HG03442 (cell line): ENCODE measurements at regions not wholly inside any gene's neighbourhood (a gene's known extent, or its start where the extent isn't known, plus 50 kb on each side); places are given as distances from the start of the nearest gene placed in this dataset.
"Not testable (repeated sequence)": the region's sequence is repeated elsewhere in the genome, so short reads cannot be mapped to it uniquely, and the experiment has no call there.

ENCODE experiments used
- ATAC-seq: cut with Tn5 transposase; IDR thresholded peaks from one replicate; pipeline ENCODE4 v1.9.1; 2021; ENCODE audit warnings: mild to moderate bottlenecking, moderate library complexity; ENCODE audit not compliant: unreplicated experiment

DNA sequence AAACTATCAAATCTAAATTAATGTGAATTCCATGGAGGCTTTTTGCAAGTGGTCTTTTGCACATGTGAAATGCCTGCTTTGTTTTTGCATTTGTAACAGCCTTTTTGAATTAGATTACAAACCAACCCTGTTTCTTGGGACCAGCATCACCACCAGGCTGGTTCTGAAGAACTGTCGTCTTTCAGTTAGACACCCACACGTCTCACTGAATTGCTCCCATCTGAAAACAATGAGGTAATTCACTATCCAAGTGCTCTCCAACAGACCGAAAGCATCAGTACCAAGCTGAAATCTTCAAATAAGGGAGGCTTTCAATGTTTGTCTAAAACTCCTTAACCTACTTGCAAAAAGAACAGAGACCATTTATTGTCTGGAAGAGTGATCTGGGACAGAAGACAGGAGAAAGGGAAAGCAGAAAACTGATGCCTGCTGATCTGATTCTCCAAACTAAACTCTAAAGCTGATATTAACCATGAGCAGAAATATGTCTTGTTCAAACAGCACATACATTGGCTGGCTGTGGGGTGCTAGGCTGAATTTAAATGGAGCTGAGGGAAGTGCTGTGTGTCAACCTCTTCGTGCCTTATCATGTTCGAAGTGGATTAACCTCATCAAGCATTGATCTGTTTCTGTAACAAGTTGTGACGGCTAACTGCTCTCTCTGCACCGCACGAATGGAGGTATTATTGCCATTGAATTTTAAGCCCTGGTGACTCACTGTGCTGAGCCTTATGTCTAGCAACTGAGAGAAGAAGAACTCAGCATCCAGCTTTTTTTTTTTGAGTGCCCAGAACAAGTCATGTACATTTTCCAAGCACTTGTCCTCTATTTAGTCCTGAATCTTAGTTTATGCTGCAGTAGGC lies 213.7 kb upstream of the P2RY1 start:
- ATAC-seq = no peak

DNA sequence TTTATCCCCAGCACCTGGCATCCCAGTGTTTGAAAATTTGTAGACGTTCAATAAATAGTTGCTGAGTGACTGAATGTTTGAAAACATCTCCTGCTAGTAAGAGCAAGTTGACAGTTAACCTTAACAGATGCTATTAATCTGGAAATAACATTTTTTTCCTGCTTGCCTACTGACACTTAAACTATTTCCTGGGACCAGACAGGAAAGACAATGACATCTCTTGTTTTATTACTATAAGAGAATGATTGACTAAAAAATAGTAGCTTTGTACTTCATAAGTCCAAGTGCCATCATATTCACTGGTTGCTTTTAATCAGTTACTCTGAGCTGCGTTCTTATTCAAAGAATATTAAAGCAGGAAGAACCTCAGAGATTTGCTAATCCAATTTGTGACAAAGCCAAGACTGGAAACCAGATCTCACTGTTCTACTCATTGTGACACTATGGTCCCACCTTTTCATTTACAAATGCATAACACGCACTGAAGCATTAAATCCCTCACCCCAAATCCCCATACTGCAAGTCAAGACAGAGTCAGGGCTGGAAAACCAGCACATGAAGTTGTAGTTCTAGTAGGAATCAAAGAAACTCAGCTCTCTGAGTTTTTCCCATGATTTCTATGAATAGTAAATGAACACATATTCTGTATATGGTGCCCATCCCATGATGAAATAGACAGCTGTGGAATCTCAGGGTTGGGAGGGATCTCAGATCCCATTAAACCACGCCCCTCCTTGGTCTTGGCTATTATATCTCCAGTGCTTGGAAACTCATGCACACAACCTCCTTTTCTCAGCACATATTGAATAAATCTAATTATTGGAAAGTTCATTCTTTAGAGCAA lies 212.7 kb upstream of the P2RY1 start:
- no peak for ATAC-seq

DNA sequence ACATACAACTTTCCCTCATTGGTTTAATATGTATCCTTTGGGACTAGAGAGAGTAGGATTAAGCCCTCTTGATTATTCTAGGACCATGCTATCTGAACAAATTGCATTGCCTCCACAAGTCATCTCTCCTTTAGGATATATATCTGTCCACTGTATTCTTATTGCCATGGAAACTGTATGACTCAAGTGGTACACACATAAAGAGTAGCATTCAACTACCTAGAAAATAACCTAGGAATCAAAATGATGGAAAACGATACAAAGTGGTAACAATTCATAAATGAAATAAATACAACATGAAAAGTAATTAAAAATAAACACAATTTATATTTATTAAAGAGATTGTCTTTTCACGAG lies 212.1 kb upstream of the P2RY1 start:
- ATAC-seq = no peak

DNA sequence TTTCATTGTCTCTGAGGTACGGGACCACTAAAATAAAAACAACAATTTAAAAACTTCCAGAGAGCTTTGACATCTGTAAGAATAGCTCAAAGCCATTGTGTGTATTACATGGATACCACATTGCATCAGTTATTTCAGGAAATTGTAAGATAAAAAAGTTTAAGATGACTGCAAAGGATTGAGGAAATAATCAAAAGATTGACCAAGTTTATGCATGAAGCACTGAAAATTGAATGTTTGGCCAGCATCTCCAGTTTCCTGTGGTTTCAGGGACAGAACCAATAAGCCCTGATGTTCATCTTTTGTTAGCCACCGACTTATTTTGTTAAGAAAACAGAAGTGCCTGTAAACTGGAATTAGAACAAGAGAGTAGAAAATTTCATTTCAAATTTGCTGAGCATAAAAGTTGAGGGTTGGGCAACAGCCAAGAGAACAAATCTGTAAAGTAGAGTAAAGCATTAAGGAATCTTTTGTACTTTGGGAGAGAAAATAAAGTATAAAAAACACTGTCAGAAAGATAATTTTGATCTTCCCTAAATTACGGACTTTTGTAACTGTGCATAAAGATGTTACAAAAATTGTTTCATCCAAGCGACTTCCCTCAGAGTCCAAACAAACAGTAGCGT lies 211.5 kb upstream of the P2RY1 start:
- no peak for ATAC-seq

DNA sequence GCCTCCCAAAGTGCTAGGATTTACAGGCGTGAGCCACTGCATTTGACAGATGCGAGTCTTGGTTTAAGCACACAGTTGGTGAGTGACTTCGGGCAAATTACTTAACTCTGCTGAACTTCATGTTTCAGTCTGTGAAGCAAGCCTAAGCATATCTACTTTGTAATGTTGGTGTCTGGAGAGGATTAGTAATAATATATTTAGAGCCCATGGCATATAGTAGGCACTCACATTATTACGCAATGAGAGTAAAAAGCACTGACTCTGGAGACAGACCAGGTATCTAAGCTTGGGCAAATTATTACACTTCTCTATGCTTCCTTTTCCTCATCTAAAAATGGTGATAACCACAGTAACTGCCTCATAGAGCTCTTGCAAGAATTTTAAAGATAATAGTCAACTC lies 208.7 kb upstream of the P2RY1 start:
- no peak for ATAC-seq

DNA sequence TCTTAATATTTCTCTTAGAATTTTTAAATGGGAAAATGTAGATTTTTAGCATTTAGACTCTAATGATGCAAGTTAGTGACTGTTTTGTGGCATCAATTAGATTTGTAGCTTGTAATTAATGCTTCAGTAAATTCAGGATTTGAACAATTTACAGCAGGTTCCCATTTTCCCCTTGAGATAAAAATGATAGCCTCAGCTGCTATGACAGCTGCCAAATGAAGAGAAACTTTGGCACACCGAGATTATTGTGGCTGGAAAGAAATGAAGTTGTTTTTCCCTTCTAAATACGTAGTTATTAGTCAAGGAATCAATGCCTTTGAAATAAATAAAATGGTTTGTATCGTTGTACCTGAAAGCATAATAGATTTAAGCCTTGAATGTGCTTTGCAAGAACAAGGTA lies 206.4 kb upstream of the P2RY1 start:
- ATAC-seq = no peak

DNA sequence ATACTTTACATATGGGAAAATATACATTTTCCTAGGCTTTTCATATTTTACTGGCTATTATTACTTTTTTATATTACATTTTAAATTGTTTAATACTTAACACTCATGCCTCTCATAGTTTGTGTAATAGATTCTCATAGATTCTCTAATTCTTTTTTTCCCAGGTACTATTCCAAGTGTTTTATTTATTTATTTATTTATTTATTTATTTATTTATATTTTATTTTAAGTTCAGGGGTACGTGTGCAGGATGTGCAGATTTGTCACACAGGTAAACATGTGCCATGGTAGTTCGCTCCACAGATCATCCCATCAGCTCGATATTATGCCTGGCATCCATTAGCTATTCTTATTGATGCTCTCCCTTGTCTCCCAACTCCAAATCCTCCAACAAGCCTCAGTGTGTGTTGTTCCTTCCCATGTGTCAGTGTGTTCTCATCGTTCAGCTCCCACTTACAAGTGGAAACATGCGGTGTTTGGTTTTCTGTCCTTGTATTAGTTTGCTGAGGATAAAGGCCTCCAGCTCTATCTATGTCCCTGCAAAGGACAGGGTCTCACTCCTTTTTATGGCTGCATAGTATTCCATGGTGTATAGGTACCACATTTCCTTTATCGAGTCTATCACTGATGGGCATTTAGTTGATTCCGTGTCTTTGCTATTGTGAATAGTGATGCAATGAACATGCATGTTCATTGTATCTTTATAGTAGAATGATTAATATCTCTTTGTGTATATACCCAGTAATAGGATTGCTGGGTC lies 205.4 kb upstream of the P2RY1 start:
- no peak for ATAC-seq

DNA sequence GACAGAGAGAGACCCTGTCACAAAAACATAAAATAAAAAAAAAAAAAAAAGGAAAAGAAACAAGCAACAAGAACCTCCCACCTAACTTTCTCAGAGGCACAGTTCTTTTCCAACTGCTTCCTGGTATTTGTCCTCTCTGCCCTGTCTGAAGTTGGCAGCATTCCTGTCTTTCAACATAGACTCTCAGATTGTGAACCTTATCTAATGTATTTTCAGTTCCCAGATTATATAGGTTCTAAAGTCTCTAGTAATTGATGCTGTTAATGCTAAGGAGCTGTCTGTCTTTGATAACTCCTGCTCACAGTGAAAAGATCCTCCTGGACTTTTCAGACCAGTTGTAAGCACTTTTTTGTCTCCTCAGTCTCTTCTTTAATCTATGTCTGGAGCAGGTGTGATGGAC lies 199.5 kb upstream of the P2RY1 start:
- ATAC-seq = no peak

DNA sequence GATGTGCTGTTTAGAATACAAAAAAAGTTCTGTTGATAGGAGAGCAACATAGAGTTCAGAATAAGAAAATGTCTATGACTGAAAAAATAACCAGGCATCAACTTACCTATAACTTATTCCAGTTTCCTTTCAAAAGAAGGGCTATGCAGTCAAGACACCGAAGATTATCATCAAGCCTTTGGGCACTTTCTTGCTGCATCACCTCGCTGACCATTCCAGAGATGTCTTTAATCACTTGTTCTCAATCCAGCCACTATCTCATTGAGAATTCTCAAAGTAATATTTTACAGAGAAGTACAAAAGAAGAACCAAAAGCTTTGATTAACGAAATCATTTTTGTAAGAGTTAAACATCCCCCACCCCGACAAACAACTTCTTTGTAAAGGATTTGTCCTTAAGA lies 198.3 kb upstream of the P2RY1 start:
- no peak for ATAC-seq

DNA sequence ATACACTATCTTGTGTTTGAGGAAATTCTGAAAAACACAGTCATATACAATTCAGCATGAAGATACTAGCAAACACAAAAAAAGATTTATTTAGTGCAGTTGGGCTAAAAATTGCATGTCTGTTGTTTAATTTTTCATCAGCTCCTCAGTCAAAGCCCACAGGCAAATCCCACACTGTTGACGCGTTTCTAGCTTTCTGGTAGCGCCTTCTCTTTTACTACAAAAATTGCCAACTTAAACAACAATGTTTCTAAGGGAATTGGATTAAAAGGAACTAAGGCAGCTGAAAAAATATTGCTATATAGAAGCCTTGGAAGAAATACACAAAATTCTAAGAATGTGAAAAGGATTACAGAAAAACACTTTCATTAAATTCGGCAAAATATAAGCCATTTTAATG lies 196.7 kb upstream of the P2RY1 start:
- ATAC-seq = no peak

DNA sequence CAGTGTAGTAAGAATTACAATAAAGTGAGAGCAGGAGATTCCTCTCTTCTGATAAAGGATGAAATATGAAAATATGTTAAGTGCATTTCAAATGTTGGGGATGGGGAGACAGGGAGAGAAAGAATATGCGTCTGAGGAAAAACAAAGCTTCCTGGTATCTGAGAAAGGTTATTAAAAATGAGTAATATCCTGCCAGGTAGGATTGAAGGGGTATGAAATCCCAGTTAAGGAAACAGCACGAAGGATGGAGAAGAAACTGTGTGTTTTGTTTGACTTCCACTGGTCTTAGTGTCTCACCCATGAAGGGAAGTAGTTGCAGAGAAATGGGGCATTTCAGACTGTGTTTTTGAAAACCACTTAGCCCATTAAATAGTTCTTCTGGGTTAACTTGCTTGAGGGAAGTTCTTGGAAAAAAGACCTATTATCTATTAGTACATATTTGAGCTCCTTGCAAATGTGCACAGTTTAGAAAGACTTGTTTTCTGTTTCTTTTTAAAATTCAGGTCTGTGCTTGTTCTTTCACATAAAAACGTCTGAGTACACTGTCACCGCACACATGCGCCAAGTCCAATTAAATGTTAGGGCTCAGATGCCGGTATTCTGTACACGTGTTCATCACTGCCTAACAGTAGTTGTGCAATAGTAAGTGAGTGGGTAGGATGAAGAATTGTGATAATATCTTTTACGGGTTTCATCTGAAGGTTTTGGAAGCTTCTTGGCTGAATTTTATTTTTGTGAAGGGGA lies 196.1 kb upstream of the P2RY1 start:
- no peak for ATAC-seq

DNA sequence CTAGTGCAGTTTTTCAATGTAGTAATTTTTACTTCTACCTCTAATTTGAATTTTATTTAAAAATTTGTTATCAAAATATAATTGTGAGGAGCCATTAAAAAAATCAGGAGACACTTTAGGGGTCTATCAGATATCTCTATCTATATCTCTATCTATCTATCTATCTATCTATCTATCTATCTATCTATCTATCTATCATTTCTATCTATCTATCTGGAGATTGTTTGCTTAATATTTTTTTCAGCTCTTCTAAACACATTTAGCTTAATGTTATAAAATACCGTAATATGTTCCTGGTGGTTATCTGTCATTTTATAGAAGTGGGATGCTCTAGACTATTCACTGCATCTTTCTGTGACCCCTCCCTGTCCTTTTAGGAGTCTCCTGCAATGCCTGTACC lies 193.7 kb upstream of the P2RY1 start:
- no peak for ATAC-seq

DNA sequence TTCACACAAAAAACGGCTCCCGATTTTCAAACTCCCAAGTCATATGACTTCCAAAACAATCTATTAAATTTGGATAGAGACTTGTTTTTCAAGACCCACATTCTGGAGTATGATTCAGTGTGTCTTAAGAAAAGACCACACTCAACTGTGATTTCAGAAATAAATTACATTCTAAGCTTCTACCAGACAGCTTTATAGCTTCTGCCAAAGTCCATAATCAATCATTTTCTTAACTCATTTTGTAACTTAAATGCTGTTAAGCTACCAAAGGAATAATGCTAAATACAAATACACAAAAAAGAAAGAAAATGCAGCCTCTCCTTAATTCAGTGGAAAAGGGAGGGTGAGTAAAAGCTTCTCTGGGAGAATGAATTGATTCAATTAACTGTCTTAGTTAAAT lies 192.3 kb upstream of the P2RY1 start:
- no peak for ATAC-seq

DNA sequence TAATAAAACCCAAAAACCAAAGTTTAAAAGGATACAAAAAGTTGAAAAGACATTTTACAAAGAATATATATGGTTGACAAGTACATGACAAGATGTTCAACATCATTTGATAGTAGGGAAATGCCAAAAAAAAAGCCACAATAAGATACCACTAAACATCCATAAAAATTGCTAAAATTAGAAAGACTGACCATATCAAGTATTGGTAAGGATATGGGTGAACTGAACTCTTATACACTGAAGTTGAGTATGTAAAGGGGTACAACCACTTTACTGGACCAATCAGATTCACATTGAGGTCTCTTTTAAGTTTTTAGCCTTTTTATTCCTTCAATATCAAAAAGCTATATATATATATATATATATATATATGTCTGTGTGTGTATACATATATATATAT lies 190.5 kb upstream of the P2RY1 start:
- no peak for ATAC-seq

DNA sequence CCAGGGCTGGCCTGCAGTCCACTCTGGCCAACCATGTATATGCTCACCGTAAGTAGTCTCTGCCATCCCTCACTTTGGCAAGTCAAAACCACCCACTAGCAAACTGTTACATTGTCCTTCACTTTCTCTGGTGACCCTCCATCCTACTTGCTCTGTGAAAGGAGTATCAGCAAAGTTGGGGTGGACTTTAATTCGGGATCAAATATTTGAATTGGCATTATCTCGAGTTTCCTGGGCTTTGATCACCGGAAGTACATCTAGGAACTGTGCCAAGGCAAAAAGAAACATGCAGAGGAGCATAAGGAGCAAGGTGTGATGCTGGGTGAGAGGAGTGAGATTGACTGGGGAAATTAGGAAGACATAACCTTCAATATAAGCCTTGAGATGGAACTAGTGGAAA lies 188.9 kb upstream of the P2RY1 start:
- no peak for ATAC-seq

DNA sequence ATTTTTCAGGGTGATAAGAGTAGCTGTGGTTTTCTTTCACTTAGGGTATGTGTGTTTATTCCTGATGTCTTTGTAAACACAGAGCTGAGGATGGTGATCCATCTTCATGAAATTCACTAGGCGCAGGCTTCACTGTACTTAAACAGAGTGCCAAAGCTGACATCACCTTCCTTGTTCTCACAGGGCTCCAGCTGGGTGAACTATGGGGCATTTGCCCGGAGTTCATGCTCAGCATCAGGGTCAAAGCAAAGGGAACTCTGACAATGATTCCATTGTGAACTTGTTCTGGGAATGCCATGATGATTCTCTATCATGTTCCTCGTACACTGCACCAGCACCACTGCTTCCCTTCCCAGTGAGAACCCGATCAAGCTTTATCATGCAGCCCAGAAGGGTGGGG lies 184.8 kb upstream of the P2RY1 start:
- no peak for ATAC-seq

DNA sequence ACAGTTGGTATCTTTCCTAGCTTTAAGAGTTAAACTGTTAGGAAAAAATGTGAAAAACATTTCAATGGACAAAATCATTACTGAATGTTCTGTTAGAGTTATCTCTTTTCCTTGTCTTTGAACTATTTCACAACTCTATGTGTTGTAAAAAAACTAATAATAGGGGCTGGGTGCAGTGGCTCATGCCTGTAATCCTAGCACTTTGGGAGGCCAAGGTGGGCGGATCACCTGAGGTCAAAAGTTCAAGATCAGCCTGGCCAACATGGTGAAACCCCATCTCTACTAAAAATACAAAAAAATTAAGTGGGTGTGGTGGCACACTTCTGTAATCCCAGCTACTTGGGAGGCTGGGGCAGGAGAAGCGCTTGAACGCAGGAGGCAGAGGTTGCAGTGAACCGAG lies 184.0 kb upstream of the P2RY1 start:
- not testable (repeated sequence) for ATAC-seq

DNA sequence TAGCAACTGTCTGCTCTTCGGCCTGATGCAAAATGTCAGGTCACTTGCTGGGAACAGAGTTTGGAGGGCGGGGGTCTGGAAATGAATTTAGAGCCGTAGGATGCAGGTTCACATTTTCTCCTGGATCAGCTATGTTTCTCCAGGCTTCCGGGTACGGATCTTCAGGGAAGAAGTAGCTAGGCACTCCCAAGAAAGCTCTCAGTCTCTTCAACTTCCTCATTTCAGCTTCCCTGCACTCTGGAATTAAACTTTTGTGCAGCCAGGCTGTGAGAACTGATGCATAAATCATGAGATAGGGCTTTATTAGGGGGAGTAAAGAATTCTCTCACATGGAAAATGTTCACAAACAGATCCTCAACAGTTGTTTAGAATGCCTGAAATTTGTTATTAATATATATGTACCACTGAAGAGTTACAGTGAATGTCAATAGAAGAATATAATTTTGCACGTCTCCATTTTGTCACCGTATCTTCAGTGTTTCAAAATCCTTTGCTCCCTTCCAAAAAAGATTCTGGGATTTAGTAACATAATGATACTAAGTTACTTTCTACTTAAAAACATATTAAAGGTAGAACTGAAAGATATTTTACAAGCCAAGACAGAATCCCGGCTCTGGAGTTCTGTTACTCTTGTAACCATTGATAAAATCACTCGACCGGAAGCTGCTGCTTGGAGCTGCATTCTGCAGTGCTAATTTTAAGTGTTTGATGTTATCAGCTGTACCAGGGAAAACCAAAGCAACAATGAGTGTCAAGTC lies 178.5 kb upstream of the P2RY1 start:
- ATAC-seq = no peak

DNA sequence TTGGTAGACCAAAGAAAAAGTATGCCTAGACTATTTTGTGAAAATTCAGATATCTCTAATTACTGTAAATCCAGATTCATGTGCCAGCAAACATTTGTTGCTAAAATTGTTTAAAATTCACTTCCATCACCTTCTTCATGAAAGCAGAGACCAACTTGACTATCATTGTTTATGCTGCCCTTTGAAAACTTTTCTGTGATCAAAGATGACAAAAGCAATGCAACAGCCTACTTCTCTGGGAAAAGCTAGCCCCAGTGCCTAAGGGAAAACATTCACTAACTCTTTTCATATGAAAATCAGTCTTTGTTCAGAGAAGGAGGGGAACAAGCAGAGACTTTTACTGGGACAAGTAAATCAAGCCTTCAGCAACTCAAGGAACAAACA lies 178.0 kb upstream of the P2RY1 start:
- no peak for ATAC-seq
